ENCODE measurements at regions not wholly inside any gene's neighbourhood (a gene's known extent, or its start where the extent isn't known, plus 50 kb on each side); places are given as distances from the start of the nearest gene placed in this dataset.
"Not testable (repeated sequence)": the region's sequence is repeated elsewhere in the genome, so short reads cannot be mapped to it uniquely, and the experiment has no call there.

GRCh38 chr10:16049782-16050181 is 189.5 kb upstream of the MINDY3 start:
- Histone ChIP-seq H3K27me3 (replicated peaks; ENCODE audit: control insufficient read depth, insufficient read depth, low read length) (no peaks in the 10 kb centered on the region), H3K4me3 (replicated peaks; ENCODE audit: low read depth, low read length) (no peak overlapping the region), H3K36me3 (ENCODE audit: control insufficient read depth, insufficient read depth, low read length) (no peaks in the 10 kb centered on the region)
- no peak for TF ChIP-seq CTCF (IDR thresholded peaks at IDR 0.05; ENCODE audit: insufficient read depth, low read length, poor library complexity, severe bottlenecking)
- DNase-seq (ENCODE audit: extremely low read depth, insufficient read length), result no peak

- Histone ChIP-seq H3K27me3 (replicated peaks; ENCODE audit: control insufficient read depth, insufficient read depth, low read length) (no peaks in the 10 kb centered on the region), H3K4me3 (replicated peaks; ENCODE audit: low read depth, low read length) (no peak overlapping the region), H3K36me3 (ENCODE audit: control insufficient read depth, insufficient read depth, low read length) (no peaks in the 10 kb centered on the region)
- no peak for DNase-seq (ENCODE audit: extremely low read depth, insufficient read length)
- TF ChIP-seq CTCF (IDR thresholded peaks at IDR 0.05; ENCODE audit: insufficient read depth, low read length, poor library complexity, severe bottlenecking), result no peak
These were observed 203.0 kb upstream of the MINDY3 start for GRCh38 chr10:16063350-16063749.

GRCh38 chr10:16083551-16083950 is 223.2 kb upstream of the MINDY3 start:
- not testable (repeated sequence) for DNase-seq (ENCODE audit: extremely low read depth, insufficient read length); H3K27me3 ChIP-seq (replicated peaks; ENCODE audit: control insufficient read depth, insufficient read depth, low read length); H3K4me3 ChIP-seq (replicated peaks; ENCODE audit: low read depth, low read length); H3K36me3 ChIP-seq (ENCODE audit: control insufficient read depth, insufficient read depth, low read length)

GRCh38 chr10:16105082-16105481 is 244.8 kb upstream of the MINDY3 start:
- TF ChIP-seq CTCF (IDR thresholded peaks at IDR 0.05; ENCODE audit: insufficient read depth, low read length, poor library complexity, severe bottlenecking), result no peak
- Histone ChIP-seq H3K27me3 (replicated peaks; ENCODE audit: control insufficient read depth, insufficient read depth, low read length) (no peaks in the 10 kb centered on the region), H3K36me3 (ENCODE audit: control insufficient read depth, insufficient read depth, low read length) (no peaks in the 10 kb centered on the region), H3K4me3 (replicated peaks; ENCODE audit: low read depth, low read length) (no peak overlapping the region)
- no peak for DNase-seq (ENCODE audit: extremely low read depth, insufficient read length)

GRCh38 chr10:16116404-16117304 is 256.3 kb upstream of the MINDY3 start:
- Histone ChIP-seq H3K36me3 (ENCODE audit: control insufficient read depth, insufficient read depth, low read length) (no peaks in the 10 kb centered on the region), H3K27me3 (replicated peaks; ENCODE audit: control insufficient read depth, insufficient read depth, low read length) (no peaks in the 10 kb centered on the region), H3K4me3 (replicated peaks; ENCODE audit: low read depth, low read length) (no peak overlapping the region)
- TF ChIP-seq CTCF (IDR thresholded peaks at IDR 0.05; ENCODE audit: insufficient read depth, low read length, poor library complexity, severe bottlenecking), result peak; percentile 73
- no peak for DNase-seq (ENCODE audit: extremely low read depth, insufficient read length)

GRCh38 chr10:16117305-16117695 is 257.0 kb upstream of the MINDY3 start:
- H3K36me3 ChIP-seq (ENCODE audit: control insufficient read depth, insufficient read depth, low read length), result no peaks in the 10 kb centered on the region
- no peak for TF ChIP-seq CTCF (IDR thresholded peaks at IDR 0.05; ENCODE audit: insufficient read depth, low read length, poor library complexity, severe bottlenecking)
- no peak overlapping the region for H3K4me3 ChIP-seq (replicated peaks; ENCODE audit: low read depth, low read length)
- no peaks in the 10 kb centered on the region for H3K27me3 ChIP-seq (replicated peaks; ENCODE audit: control insufficient read depth, insufficient read depth, low read length)
- no peak for DNase-seq (ENCODE audit: extremely low read depth, insufficient read length)
